NT2/D1 (cell line): ENCODE measurements at regions not wholly inside any gene's neighbourhood (a gene's known extent, or its start where the extent isn't known, plus 50 kb on each side); places are given as distances from the start of the nearest gene placed in this dataset.

ENCODE experiments used
- SUZ12 ChIP-seq: IDR thresholded peaks from 2 replicates; pipeline ENCODE4 v1.6.1; 2011; ENCODE audit not compliant: insufficient read length, insufficient read depth; ENCODE audit errors: extremely low read depth
- YY1 ChIP-seq: IDR thresholded peaks from 2 replicates; pipeline ENCODE4 v1.6.1; 2011; ENCODE audit not compliant: insufficient read length, insufficient read depth

- TF ChIP-seq YY1, result no peak
- no peak for TF ChIP-seq SUZ12
Observed at GRCh38 chr6:126530775-126531174, 190.9 kb downstream of the CENPW start.
